ENCODE measurements at regions not wholly inside any gene's neighbourhood (a gene's known extent, or its start where the extent isn't known, plus 50 kb on each side); places are given as distances from the start of the nearest gene placed in this dataset.

- Mint-ChIP-seq H3K4me1 (ENCODE audit: low read depth) (no peaks in the 10 kb centered on the region), H3K9me3 (no peaks in the 10 kb centered on the region), H3K27me3 (no peaks in the 10 kb centered on the region), H3K4me3 (no peak overlapping the region), H3K36me3 (no peaks in the 10 kb centered on the region), H3K27ac (no peak overlapping the region)
- intact Hi-C loops (cut with micrococcal nuclease) = no loop called here
- ChIA-PET POLR2A (no interaction called here), CTCF (no interaction called here)
- DNase-seq = no peak
These were observed 518.7 kb downstream of the TXNL1 start for GRCh38 chr18:56119681-56120080.

- no peak overlapping the region for H3K27ac Mint-ChIP-seq
- intact Hi-C loops (cut with micrococcal nuclease) = no loop called here
- ChIA-PET POLR2A (no interaction called here), CTCF (no interaction called here)
- no peaks in the 10 kb centered on the region for H3K36me3 Mint-ChIP-seq
- no peaks in the 10 kb centered on the region for H3K27me3 Mint-ChIP-seq
- H3K4me1 Mint-ChIP-seq (ENCODE audit: low read depth) = no peaks in the 10 kb centered on the region
- H3K4me3 Mint-ChIP-seq = no peak overlapping the region
- H3K9me3 Mint-ChIP-seq = no peaks in the 10 kb centered on the region
- DNase-seq = no peak
These were observed 520.0 kb downstream of the TXNL1 start for GRCh38 chr18:56118422-56118821.

DNA sequence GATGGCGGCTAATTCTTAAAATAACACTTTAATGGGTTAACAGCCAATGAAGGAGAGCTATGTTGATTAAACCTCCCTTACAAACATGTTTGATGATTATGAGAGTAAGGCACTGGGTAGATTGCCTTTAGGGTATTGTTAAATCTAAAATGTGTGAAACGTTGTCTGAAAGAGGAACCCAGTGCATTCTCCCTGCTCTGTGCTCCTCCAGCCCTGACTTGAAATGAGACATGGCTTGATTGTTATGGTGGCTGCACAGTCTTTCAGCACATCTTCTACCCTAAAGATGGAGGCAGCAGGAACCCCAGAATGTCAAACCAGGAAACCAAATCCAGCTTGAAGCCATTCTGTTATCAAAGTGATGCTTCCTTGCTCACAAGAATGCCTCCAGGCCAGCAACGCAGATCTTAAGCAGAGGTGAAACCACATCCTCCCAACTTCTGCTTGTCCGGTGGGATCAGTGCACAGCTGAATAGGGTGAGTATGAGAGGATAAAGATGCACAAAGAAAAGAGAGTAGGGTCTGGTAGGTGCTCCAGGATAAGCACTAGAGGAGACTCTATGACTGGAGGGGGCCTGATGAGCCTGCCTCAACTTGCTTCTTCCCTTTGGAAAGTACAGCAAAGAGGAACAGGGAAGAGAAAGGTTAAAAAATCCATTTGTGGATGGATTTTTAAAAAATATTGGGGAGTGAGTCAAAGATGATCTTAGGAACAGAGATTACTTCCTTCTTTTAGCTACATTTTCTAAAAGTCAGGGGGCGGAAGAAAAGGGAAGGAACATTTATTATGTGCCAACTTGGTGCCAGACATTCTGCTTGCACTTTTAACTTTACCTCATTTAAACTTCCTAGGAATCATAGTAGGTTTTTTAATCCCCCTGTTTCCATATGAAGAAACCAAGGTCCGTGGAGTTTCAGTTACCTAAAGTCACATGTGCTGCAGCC, 523.0 kb downstream of the TXNL1 start:
- Mint-ChIP-seq H3K27ac (no peak overlapping the region), H3K27me3 (no peaks in the 10 kb centered on the region), H3K4me1 (ENCODE audit: low read depth) (peaks cover 3% of the 10 kb centered on the region), H3K4me3 (no peak overlapping the region), H3K36me3 (no peaks in the 10 kb centered on the region), H3K9me3 (no peaks in the 10 kb centered on the region)
- ChIA-PET POLR2A (no interaction called here), CTCF (no interaction called here)
- DNase-seq = no peak
- intact Hi-C loops (cut with micrococcal nuclease) = no loop called here

DNA sequence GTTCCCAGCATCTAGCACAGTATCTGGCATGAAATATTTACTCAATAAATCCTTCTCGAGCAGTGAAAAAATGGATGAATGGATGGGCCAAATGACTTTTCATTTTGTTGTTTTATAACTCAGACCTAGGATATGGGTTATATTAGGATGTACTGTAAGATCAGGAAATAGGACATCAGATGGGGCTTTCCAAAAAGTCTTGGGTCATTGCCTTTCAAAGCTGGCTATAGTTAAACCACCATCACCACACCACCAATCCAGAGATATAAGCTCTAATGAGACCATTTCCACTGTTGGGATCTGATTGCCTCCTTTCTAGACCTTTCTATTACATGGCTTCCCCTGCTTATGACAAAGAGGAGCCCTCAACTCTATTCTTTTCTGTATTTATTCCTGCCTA, 525.0 kb upstream of the TCF4 start:
- CTCF ChIA-PET = no interaction called here
- no peak overlapping the region for H3K27ac Mint-ChIP-seq
- H3K27me3 Mint-ChIP-seq = no peaks in the 10 kb centered on the region
- POLR2A ChIA-PET = no interaction called here
- no peaks in the 10 kb centered on the region for H3K9me3 Mint-ChIP-seq
- no peak for DNase-seq
- peaks cover 3% of the 10 kb centered on the region for H3K4me1 Mint-ChIP-seq (ENCODE audit: low read depth)
- H3K4me3 Mint-ChIP-seq = no peak overlapping the region
- intact Hi-C loops (cut with micrococcal nuclease) = no loop called here
- no peaks in the 10 kb centered on the region for H3K36me3 Mint-ChIP-seq

- POLR2A ChIA-PET = no interaction called here
- intact Hi-C loops (cut with micrococcal nuclease) = no loop called here
- H3K36me3 Mint-ChIP-seq = no peaks in the 10 kb centered on the region
- H3K9me3 Mint-ChIP-seq = no peaks in the 10 kb centered on the region
- no peak overlapping the region for H3K4me3 Mint-ChIP-seq
- H3K27me3 Mint-ChIP-seq = no peaks in the 10 kb centered on the region
- peaks cover 3% of the 10 kb centered on the region for H3K4me1 Mint-ChIP-seq (ENCODE audit: low read depth)
- CTCF ChIA-PET = no interaction called here
- DNase-seq = peak; percentile 21
- H3K27ac Mint-ChIP-seq = no peak overlapping the region
These were observed 524.2 kb upstream of the TCF4 start for GRCh38 chr18:56112013-56112749.

DNA sequence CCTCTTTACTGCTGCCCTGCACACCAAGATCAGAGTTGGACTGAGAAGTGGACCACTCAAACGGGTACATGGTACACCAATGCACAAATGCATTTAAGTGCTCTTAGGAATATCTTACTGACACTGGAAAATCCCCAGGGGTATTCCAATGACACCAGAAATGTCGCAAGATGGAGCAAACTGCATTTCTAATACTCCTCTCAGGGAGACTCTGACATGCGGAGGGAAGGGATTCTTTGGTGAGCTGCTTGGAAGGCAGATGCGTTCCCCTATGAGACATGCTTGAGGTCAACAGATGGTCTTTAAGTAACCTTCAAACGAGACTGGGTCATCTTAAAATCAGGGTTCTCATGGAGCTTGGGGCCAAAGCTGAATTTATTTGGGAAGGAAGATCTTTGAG, 521.8 kb upstream of the TCF4 start:
- ChIA-PET CTCF (no interaction called here), POLR2A (no interaction called here)
- Mint-ChIP-seq H3K36me3 (no peaks in the 10 kb centered on the region), H3K27me3 (no peaks in the 10 kb centered on the region), H3K27ac (no peak overlapping the region), H3K9me3 (peaks cover under 1% of the 10 kb centered on the region), H3K4me3 (no peak overlapping the region), H3K4me1 (ENCODE audit: low read depth) (peaks cover 3% of the 10 kb centered on the region)
- DNase-seq = no peak
- intact Hi-C loops (cut with micrococcal nuclease) = no loop called here

DNA sequence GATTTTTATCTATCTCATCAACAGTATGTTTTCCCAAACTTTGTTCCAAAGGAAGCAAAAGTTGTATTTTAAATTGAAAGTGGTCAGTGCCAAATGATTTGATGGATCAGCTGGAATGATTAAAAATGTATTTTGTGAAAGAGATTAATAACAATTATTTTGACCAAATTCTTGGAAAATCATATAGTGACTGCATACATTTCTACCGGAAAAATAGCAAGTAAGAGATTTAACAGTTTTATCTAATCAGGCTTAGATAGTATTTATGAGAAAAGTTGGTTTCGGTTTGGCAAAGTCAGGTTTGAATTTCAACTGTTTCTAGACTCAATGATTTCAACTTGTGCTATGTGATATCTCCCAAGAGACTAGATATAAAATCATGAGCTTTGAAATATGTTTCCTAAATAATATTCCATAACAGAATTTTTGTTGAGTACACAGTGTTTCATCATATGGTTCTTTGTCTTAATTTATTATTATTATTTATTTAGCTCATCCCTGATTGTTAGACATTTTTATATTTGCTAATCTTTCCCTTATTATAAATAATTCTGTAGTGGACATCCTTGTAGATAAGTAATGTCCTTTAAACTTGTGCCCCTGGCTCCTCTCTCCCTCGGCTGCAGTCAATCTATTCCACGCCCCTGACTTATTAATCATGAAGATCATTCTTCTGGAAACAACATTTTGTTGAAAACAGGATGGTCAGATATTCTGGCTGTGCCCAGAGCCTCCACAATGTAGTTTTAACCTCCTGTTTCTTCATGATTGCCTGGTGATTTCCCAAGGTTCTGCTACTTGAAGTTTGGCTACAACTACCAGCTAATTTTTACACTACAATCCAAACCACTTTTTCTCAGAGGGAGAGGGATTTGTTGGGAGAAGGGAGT, 520.7 kb upstream of the TCF4 start:
- no peaks in the 10 kb centered on the region for H3K27me3 Mint-ChIP-seq
- no peak overlapping the region for H3K27ac Mint-ChIP-seq
- DNase-seq = no peak
- POLR2A ChIA-PET = no interaction called here
- CTCF ChIA-PET = no interaction called here
- intact Hi-C loops (cut with micrococcal nuclease) = no loop called here
- peaks cover 9% of the 10 kb centered on the region for H3K9me3 Mint-ChIP-seq
- peaks cover 3% of the 10 kb centered on the region for H3K4me1 Mint-ChIP-seq (ENCODE audit: low read depth)
- no peak overlapping the region for H3K4me3 Mint-ChIP-seq
- no peaks in the 10 kb centered on the region for H3K36me3 Mint-ChIP-seq

DNA sequence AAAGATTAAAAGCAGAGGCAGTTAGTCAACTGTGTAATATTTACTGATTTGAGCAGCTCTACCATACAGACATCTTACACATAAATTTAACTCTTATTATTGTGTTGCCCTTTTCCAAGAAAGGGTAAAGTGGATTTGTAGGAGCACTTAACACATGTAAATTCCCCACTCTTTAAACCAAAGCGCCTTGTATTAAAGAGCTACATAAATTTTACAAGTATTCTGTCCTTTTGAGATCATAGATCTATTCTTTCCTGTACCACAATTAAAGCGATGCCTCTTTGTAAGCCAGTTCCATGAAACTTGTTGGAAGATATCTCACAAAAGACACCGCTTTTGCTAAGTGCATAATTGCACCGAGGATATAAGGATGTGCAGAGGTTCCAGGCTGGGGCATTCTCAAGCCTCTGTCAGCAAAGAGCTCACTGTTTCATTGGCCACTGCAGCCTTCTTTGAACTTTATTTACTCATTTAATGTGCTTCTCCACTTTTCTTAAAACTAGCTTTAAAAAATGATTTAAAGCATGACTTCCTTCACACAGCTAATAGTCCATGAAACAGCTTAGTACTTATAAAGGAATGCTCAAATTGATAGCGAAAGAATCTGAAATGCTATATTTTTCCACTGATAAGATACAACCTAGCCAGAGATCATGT, 520.0 kb upstream of the TCF4 start:
- Mint-ChIP-seq H3K4me3 (no peak overlapping the region), H3K4me1 (ENCODE audit: low read depth) (peaks cover 3% of the 10 kb centered on the region), H3K27ac (no peak overlapping the region), H3K36me3 (no peaks in the 10 kb centered on the region), H3K9me3 (peaks cover 16% of the 10 kb centered on the region), H3K27me3 (no peaks in the 10 kb centered on the region)
- intact Hi-C loops (cut with micrococcal nuclease) = no loop called here
- CTCF ChIA-PET = no interaction called here
- no peak for DNase-seq
- POLR2A ChIA-PET = no interaction called here

DNA sequence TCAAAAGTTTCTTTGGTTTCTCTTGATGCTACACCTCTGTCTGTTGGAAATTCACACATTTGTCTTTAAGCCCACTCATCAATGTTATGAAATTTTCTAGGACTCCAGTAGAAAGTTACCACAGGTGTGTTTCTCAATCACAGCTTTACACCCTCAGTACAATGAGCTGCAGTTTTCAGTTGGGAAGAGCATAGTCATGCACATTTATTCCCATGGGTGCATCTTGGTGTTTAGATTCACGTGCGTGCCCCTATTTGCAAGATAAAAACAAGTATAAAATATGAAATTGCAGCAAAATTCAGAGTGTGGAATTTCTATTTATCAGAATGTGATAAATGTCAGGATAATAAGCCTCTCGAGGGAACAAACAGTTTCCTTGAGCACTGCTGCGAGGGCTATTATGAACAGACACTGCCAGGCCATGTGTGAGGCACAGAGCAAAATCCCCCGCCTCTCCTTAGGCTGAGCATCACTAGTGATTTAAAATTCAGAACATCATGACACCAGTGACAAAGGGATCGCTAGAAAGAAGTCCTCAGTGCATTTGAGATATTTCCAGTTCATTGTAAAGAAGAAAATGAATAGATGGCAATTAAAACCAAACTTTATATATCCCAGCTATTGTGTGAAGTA, 512.2 kb upstream of the TCF4 start:
- Mint-ChIP-seq H3K27me3 (no peaks in the 10 kb centered on the region), H3K27ac (no peak overlapping the region), H3K4me1 (ENCODE audit: low read depth) (no peaks in the 10 kb centered on the region), H3K36me3 (no peaks in the 10 kb centered on the region), H3K9me3 (peaks cover 16% of the 10 kb centered on the region), H3K4me3 (no peak overlapping the region)
- CTCF ChIA-PET = no interaction called here
- POLR2A ChIA-PET = no interaction called here
- no peak for DNase-seq
- intact Hi-C loops (cut with micrococcal nuclease) = no loop called here

GRCh38 chr18:56097621-56098020, 509.6 kb upstream of the TCF4 start:
- Mint-ChIP-seq H3K27ac (no peak overlapping the region), H3K36me3 (no peaks in the 10 kb centered on the region), H3K9me3 (no peaks in the 10 kb centered on the region), H3K4me1 (ENCODE audit: low read depth) (no peaks in the 10 kb centered on the region), H3K4me3 (no peak overlapping the region), H3K27me3 (no peaks in the 10 kb centered on the region)
- DNase-seq = no peak
- intact Hi-C loops (cut with micrococcal nuclease) = no loop called here
- POLR2A ChIA-PET = no interaction called here
- CTCF ChIA-PET = no interaction called here

- ChIA-PET POLR2A (no interaction called here), CTCF (no interaction called here)
- Mint-ChIP-seq H3K4me1 (ENCODE audit: low read depth) (no peaks in the 10 kb centered on the region), H3K9me3 (no peaks in the 10 kb centered on the region), H3K27me3 (no peaks in the 10 kb centered on the region), H3K4me3 (no peak overlapping the region), H3K27ac (no peak overlapping the region), H3K36me3 (no peaks in the 10 kb centered on the region)
- intact Hi-C loops (cut with micrococcal nuclease) = no loop called here
- DNase-seq = no peak
These were observed 508.9 kb upstream of the TCF4 start for GRCh38 chr18:56096861-56097260.
